MM.1S (cell line): ENCODE measurements at regions not wholly inside any gene's neighbourhood (a gene's known extent, or its start where the extent isn't known, plus 50 kb on each side); places are given as distances from the start of the nearest gene placed in this dataset.

Experiments
- DNase-seq: peaks from one replicate; pipeline ENCODE4 v3.0.0-alpha.2; 2015
- H2AFZ ChIP-seq: fragments of 300-600 bp; sonication (generic); 2 replicates; pipeline ENCODE4 v1.6.0; 2016; ENCODE audit warnings: antibody characterized with exemption, low read length
- H3F3A ChIP-seq: fragments of 300-600 bp; sonication (generic); 2 replicates; pipeline ENCODE4 v1.6.1; 2016; ENCODE audit warnings: mild to moderate bottlenecking, antibody characterized with exemption, low read length, moderate library complexity, mixed read lengths; ENCODE audit not compliant: insufficient read depth
- H3K27ac ChIP-seq: fragments of 300-600 bp; sonication (generic); 2 replicates; pipeline ENCODE4 v1.5.1; 2016; ENCODE audit warnings: mild to moderate bottlenecking, low read length
- H3K27me3 ChIP-seq: fragments of 300-600 bp; sonication (generic); replicated peaks from 2 replicates; pipeline ENCODE4 v1.6.0; 2016; ENCODE audit warnings: low read length; ENCODE audit not compliant: insufficient read depth
- H3K36me3 ChIP-seq: fragments of 300-600 bp; sonication (generic); replicated peaks from 2 replicates; pipeline ENCODE4 v1.6.1; 2016; ENCODE audit warnings: mild to moderate bottlenecking, low read length, mixed read lengths; ENCODE audit not compliant: insufficient read depth
- H3K4me1 ChIP-seq: fragments of 300-600 bp; sonication (generic); 2 replicates; pipeline ENCODE4 v1.6.1; 2016; ENCODE audit warnings: low read length, mixed read lengths
- H3K4me2 ChIP-seq: fragments of 300-600 bp; sonication (generic); 2 replicates; pipeline ENCODE4 v1.6.0; 2016; ENCODE audit warnings: low read depth, low read length
- H3K4me3 ChIP-seq: fragments of 300-600 bp; sonication (generic); 2 replicates; pipeline ENCODE4 v1.5.1; 2016; ENCODE audit warnings: low read length, mixed read lengths
- H3K79me2 ChIP-seq: fragments of 300-600 bp; sonication (generic); 2 replicates; pipeline ENCODE4 v1.6.1; 2016; ENCODE audit warnings: mixed run types, low read length, mixed read lengths
- H3K9ac ChIP-seq: fragments of 300-600 bp; sonication (generic); 2 replicates; pipeline ENCODE4 v1.6.1; 2016; ENCODE audit warnings: low read length, mixed read lengths
- H3K9me2 ChIP-seq: fragments of 300-600 bp; sonication (generic); replicated peaks from 2 replicates; pipeline ENCODE4 v1.6.1; 2016; ENCODE audit warnings: mild to moderate bottlenecking, low read length, mixed read lengths; ENCODE audit not compliant: insufficient read depth
- H3K9me3 ChIP-seq: fragments of 300-600 bp; sonication (generic); replicated peaks from 2 replicates; pipeline ENCODE4 v1.6.1; 2016; ENCODE audit warnings: mild to moderate bottlenecking, low read length, mixed read lengths; ENCODE audit not compliant: insufficient read depth
- H4K20me1 ChIP-seq: fragments of 300-600 bp; sonication (generic); 2 replicates; pipeline ENCODE4 v1.6.1; 2016; ENCODE audit warnings: mild to moderate bottlenecking, low read length, moderate library complexity, mixed read lengths; ENCODE audit not compliant: insufficient read depth
- CTCF ChIP-seq: fragments of 300-600 bp; sonication (generic); IDR thresholded peaks from 2 replicates; pipeline ENCODE4 v1.5.1; 2016; ENCODE audit warnings: antibody characterized with exemption, low read length, mixed read lengths
- EZH2 ChIP-seq: fragments of 300-600 bp; sonication (generic); optimal IDR thresholded peaks from 2 replicates; pipeline ENCODE3; 2017; ENCODE audit warnings: low read depth, mild to moderate bottlenecking, antibody characterized with exemption, low read length, mixed read lengths
- EZH2phosphoT487 ChIP-seq: fragments of 300-600 bp; sonication (generic); IDR thresholded peaks from 2 replicates; pipeline ENCODE4 v1.6.1; 2018; ENCODE audit warnings: antibody characterized with exemption, low read length

GRCh38 chr2:221655300-221655699, 83.2 kb upstream of the EPHA4 start:
- H3K9ac ChIP-seq, result no peak overlapping the region
- no peaks in the 10 kb centered on the region for H3K9me2 ChIP-seq
- H4K20me1 ChIP-seq, result no peaks in the 10 kb centered on the region
- H3K27ac ChIP-seq, result no peak overlapping the region
- no peaks in the 10 kb centered on the region for H3K27me3 ChIP-seq
- no peaks in the 10 kb centered on the region for H3K79me2 ChIP-seq
- H3K4me1 ChIP-seq, result no peaks in the 10 kb centered on the region
- no peaks in the 10 kb centered on the region for H3K36me3 ChIP-seq
- no peak overlapping the region for H2AFZ ChIP-seq
- H3K9me3 ChIP-seq, result no peaks in the 10 kb centered on the region
- TF ChIP-seq EZH2phosphoT487, result no peak
- no peak for TF ChIP-seq EZH2
- TF ChIP-seq CTCF, result no peak
- DNase-seq, result no peak
- H3F3A ChIP-seq, result no peaks in the 10 kb centered on the region
- no peak overlapping the region for H3K4me3 ChIP-seq
- H3K4me2 ChIP-seq, result no peak overlapping the region

- Histone ChIP-seq H3K4me2 (no peak overlapping the region), H3F3A (no peaks in the 10 kb centered on the region), H3K36me3 (no peaks in the 10 kb centered on the region), H3K9me2 (no peaks in the 10 kb centered on the region), H3K27me3 (no peaks in the 10 kb centered on the region), H3K4me1 (no peaks in the 10 kb centered on the region), H3K79me2 (no peaks in the 10 kb centered on the region), H3K9ac (no peak overlapping the region), H3K9me3 (no peaks in the 10 kb centered on the region), H3K27ac (no peak overlapping the region), H2AFZ (no peak overlapping the region), H3K4me3 (no peak overlapping the region), H4K20me1 (no peaks in the 10 kb centered on the region)
- TF ChIP-seq EZH2, result no peak
- TF ChIP-seq EZH2phosphoT487, result no peak
- TF ChIP-seq CTCF, result no peak
- DNase-seq, result no peak
These were observed 81.1 kb upstream of the EPHA4 start for GRCh38 chr2:221653182-221653581.

- no peaks in the 10 kb centered on the region for H3K9me3 ChIP-seq
- no peaks in the 10 kb centered on the region for H3K36me3 ChIP-seq
- no peak overlapping the region for H2AFZ ChIP-seq
- no peaks in the 10 kb centered on the region for H3F3A ChIP-seq
- no peak overlapping the region for H3K9ac ChIP-seq
- TF ChIP-seq EZH2phosphoT487 (no peak), EZH2 (no peak), CTCF (no peak)
- H3K4me3 ChIP-seq, result no peak overlapping the region
- no peaks in the 10 kb centered on the region for H4K20me1 ChIP-seq
- no peak overlapping the region for H3K27ac ChIP-seq
- H3K79me2 ChIP-seq, result no peaks in the 10 kb centered on the region
- H3K27me3 ChIP-seq, result no peaks in the 10 kb centered on the region
- no peaks in the 10 kb centered on the region for H3K4me1 ChIP-seq
- no peak overlapping the region for H3K4me2 ChIP-seq
- no peak for DNase-seq
- no peaks in the 10 kb centered on the region for H3K9me2 ChIP-seq
These were observed 77.1 kb upstream of the EPHA4 start for GRCh38 chr2:221649051-221649775.
